Neural cell (in vitro differentiated cells): ENCODE measurements at regions not wholly inside any gene's neighbourhood (a gene's known extent, or its start where the extent isn't known, plus 50 kb on each side); places are given as distances from the start of the nearest gene placed in this dataset.

Experiments
- H2AFZ ChIP-seq: fragments of 200-600, 300-800 bp; sonication (generic), shearing (Covaris generic); 2 replicates; pipeline ENCODE4 v1.6.0; 2014; ENCODE audit warnings: low read depth, mild to moderate bottlenecking, antibody characterized with exemption, low read length, moderate library complexity
- H3F3A ChIP-seq: fragments of 200-600 bp; shearing (Covaris generic); 2 replicates; pipeline ENCODE4 v1.6.1; 2016; ENCODE audit warnings: mild to moderate bottlenecking, moderate library complexity, mixed read lengths, antibody characterized with exemption, low read length; ENCODE audit not compliant: insufficient read depth, poor library complexity, severe bottlenecking
- H3K27ac ChIP-seq: fragments of 200-600, 300-800 bp; sonication (generic), shearing (Covaris generic); 2 replicates; pipeline ENCODE4 v1.5.1; 2014; ENCODE audit warnings: mild to moderate bottlenecking, low read length, moderate library complexity
- H3K27me3 ChIP-seq: fragments of 300-800, 200-600 bp; sonication (generic), shearing (Covaris generic); 2 replicates; pipeline ENCODE4 v1.6.0; 2014; ENCODE audit warnings: mild to moderate bottlenecking, low read depth, low read length, moderate library complexity; ENCODE audit not compliant: insufficient read depth
- H3K36me3 ChIP-seq: fragments of 300-800, 200-600 bp; sonication (generic), shearing (Covaris generic); 2 replicates; pipeline ENCODE4 v1.5.1; 2014; ENCODE audit warnings: mild to moderate bottlenecking, antibody characterized with exemption, low read length, moderate library complexity; ENCODE audit not compliant: insufficient read depth
- H3K4me2 ChIP-seq: fragments of 300-800, 200-600 bp; sonication (generic), shearing (Covaris generic); 2 replicates; pipeline ENCODE4 v1.6.0; 2014; ENCODE audit warnings: mild to moderate bottlenecking, low read length
- H3K4me3 ChIP-seq: fragments of 300-800, 200-600 bp; sonication (generic), shearing (Covaris generic); 2 replicates; pipeline ENCODE4 v1.5.1; 2014; ENCODE audit warnings: mild to moderate bottlenecking, low read length, moderate library complexity
- H3K79me2 ChIP-seq: fragments of 200-600 bp; shearing (Covaris generic); replicated peaks from 2 replicates; pipeline ENCODE4 v1.6.0; 2014; ENCODE audit warnings: mild to moderate bottlenecking, low read length, moderate library complexity; ENCODE audit not compliant: insufficient read depth
- H3K9ac ChIP-seq: fragments of 300-800, 200-600 bp; sonication (generic), shearing (Covaris generic); 2 replicates; pipeline ENCODE4 v1.6.1; 2016; ENCODE audit warnings: mild to moderate bottlenecking, low read length, mixed read lengths
- H3K9me2 ChIP-seq: fragments of 200-600 bp; shearing (Covaris generic); 2 replicates; pipeline ENCODE4 v1.6.1; 2016; ENCODE audit warnings: mild to moderate bottlenecking, low read length, mixed read lengths; ENCODE audit not compliant: insufficient read depth
- H3K9me3 ChIP-seq: fragments of 200-600, 300-800 bp; sonication (generic), shearing (Covaris generic); 2 replicates; pipeline ENCODE4 v1.6.1; 2016; ENCODE audit warnings: mild to moderate bottlenecking, mixed run types, low read length, moderate library complexity, mixed read lengths
- H4K20me1 ChIP-seq: fragments of 200-600 bp; shearing (Covaris generic); 2 replicates; pipeline ENCODE4 v1.6.1; 2016; ENCODE audit warnings: mild to moderate bottlenecking, mixed run types; ENCODE audit not compliant: insufficient read depth
- CTCF ChIP-seq: fragments of 450-650 bp; IDR thresholded peaks from 2 replicates; pipeline ENCODE4 v1.5.1; 2014; ENCODE audit warnings: antibody characterized with exemption, mild to moderate bottlenecking, moderate library complexity; ENCODE audit not compliant: poor library complexity, severe bottlenecking
- EP300 ChIP-seq: fragments of 450-650 bp; conservative IDR thresholded peaks from 2 replicates; pipeline ENCODE4 v1.6.1; 2014; ENCODE audit warnings: antibody characterized with exemption, mild to moderate bottlenecking, moderate library complexity; ENCODE audit not compliant: poor library complexity, severe bottlenecking
- EZH2 ChIP-seq: fragments of 200-600, 300-800 bp; shearing (Covaris generic), sonication (generic); IDR thresholded peaks from 2 replicates; pipeline ENCODE4 v1.6.1; 2014; ENCODE audit warnings: antibody characterized with exemption, low read length, borderline replicate concordance, mild to moderate bottlenecking; ENCODE audit not compliant: insufficient read depth, poor library complexity, severe bottlenecking
- MXI1 ChIP-seq: fragments of 450-650 bp; conservative IDR thresholded peaks from 2 replicates; pipeline ENCODE4 v1.6.1; 2014; ENCODE audit warnings: antibody characterized with exemption, mild to moderate bottlenecking; ENCODE audit not compliant: poor library complexity, severe bottlenecking
- POLR2AphosphoS5 ChIP-seq: IDR thresholded peaks from 2 replicates; pipeline ENCODE4 v1.6.1; 2012
- RAD21 ChIP-seq: fragments of 450-650 bp; conservative IDR thresholded peaks from 2 replicates; pipeline ENCODE4 v1.6.1; 2014; ENCODE audit warnings: antibody characterized with exemption, mild to moderate bottlenecking, moderate library complexity
- SMC3 ChIP-seq: fragments of 450-650 bp; conservative IDR thresholded peaks from 2 replicates; pipeline ENCODE4 v1.6.1; 2014; ENCODE audit warnings: antibody characterized with exemption, mild to moderate bottlenecking, moderate library complexity; ENCODE audit not compliant: poor library complexity
- TAF1 ChIP-seq: IDR thresholded peaks from 2 replicates; pipeline ENCODE4 v1.6.1; 2012; ENCODE audit warnings: low read depth
- TF ChIP-seq, protein P1 (sequence below): IDR thresholded peaks from 2 replicates; pipeline ENCODE4 v1.6.1; 2012; ENCODE audit warnings: borderline replicate concordance

DNA sequence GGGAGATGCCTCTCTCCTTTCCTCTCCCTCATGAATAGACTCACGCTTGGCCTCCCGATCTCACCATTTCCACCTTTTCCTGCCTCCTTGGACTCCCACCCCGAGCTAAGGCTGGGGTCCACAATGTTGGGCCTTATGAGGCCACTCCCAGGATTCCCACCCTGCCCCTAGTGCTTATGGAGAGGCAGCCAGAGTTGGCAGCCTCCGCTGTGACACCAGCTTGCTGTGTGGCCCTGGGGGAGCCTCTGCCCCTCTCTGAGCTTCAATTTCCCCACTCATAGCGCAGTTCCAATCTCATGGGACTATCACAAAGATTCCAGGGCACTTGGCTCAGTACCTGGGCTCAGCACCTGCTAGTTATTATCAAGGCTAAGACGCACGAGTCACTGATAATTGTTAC is 118.7 kb upstream of the WNT4 start:
- H3K27ac ChIP-seq, result no peak overlapping the region
- no peak overlapping the region for H3K4me3 ChIP-seq
- no peak overlapping the region for H3K9ac ChIP-seq
- no peaks in the 10 kb centered on the region for H3K36me3 ChIP-seq
- H3K9me3 ChIP-seq, result no peaks in the 10 kb centered on the region
- no peaks in the 10 kb centered on the region for H4K20me1 ChIP-seq
- no peaks in the 10 kb centered on the region for H3K27me3 ChIP-seq
- no peak overlapping the region for H2AFZ ChIP-seq
- H3K9me2 ChIP-seq, result no peaks in the 10 kb centered on the region
- H3F3A ChIP-seq, result no peaks in the 10 kb centered on the region
- no peaks in the 10 kb centered on the region for H3K79me2 ChIP-seq
- no peak overlapping the region for H3K4me2 ChIP-seq
- no peak for TF ChIP-seq TAF1
- no peak for TF ChIP-seq CTCF
- TF ChIP-seq POLR2AphosphoS5, result no peak

- Histone ChIP-seq H3K4me2 (no peak overlapping the region), H3K9me3 (no peaks in the 10 kb centered on the region), H3K79me2 (no peaks in the 10 kb centered on the region), H2AFZ (no peak overlapping the region), H3F3A (no peaks in the 10 kb centered on the region), H3K9me2 (no peaks in the 10 kb centered on the region), H3K9ac (no peak overlapping the region), H3K36me3 (no peaks in the 10 kb centered on the region), H3K4me3 (no peak overlapping the region), H3K27ac (no peak overlapping the region), H3K27me3 (no peaks in the 10 kb centered on the region), H4K20me1 (no peaks in the 10 kb centered on the region)
- TF ChIP-seq CTCF (no peak), MXI1 (no peak), EZH2 (no peak), TAF1 (no peak), POLR2AphosphoS5 (no peak), RAD21 (no peak), EP300 (no peak), SMC3 (no peak)
- TF ChIP-seq, protein P1, sequence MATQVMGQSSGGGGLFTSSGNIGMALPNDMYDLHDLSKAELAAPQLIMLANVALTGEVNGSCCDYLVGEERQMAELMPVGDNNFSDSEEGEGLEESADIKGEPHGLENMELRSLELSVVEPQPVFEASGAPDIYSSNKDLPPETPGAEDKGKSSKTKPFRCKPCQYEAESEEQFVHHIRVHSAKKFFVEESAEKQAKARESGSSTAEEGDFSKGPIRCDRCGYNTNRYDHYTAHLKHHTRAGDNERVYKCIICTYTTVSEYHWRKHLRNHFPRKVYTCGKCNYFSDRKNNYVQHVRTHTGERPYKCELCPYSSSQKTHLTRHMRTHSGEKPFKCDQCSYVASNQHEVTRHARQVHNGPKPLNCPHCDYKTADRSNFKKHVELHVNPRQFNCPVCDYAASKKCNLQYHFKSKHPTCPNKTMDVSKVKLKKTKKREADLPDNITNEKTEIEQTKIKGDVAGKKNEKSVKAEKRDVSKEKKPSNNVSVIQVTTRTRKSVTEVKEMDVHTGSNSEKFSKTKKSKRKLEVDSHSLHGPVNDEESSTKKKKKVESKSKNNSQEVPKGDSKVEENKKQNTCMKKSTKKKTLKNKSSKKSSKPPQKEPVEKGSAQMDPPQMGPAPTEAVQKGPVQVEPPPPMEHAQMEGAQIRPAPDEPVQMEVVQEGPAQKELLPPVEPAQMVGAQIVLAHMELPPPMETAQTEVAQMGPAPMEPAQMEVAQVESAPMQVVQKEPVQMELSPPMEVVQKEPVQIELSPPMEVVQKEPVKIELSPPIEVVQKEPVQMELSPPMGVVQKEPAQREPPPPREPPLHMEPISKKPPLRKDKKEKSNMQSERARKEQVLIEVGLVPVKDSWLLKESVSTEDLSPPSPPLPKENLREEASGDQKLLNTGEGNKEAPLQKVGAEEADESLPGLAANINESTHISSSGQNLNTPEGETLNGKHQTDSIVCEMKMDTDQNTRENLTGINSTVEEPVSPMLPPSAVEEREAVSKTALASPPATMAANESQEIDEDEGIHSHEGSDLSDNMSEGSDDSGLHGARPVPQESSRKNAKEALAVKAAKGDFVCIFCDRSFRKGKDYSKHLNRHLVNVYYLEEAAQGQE, result no peak
These were observed 119.7 kb upstream of the WNT4 start for GRCh38 chr1:22262583-22262982.
